Spleen (tissue), 11 donors: ENCODE measurements at regions not wholly inside any gene's neighbourhood (a gene's known extent, or its start where the extent isn't known, plus 50 kb on each side); places are given as distances from the start of the nearest gene placed in this dataset.
"Not testable (repeated sequence)": the region's sequence is repeated elsewhere in the genome, so short reads cannot be mapped to it uniquely, and the experiment has no call there.

Experiments used
- DNase-seq: peaks from one replicate; pipeline ENCODE4 v3.0.0-alpha.2; 2020
- H3K27ac ChIP-seq, 8 donors: fragments of 200-600 bp; sonication (generic) in 7 of 8; 1 replicate in 4 of 8; 2 replicates in 4 of 8; pipeline versions ENCODE4 v1.5.0 to v1.8.0; 2016 to 2021; ENCODE audit warnings: inconsistent platforms in 4 of 8, mild to moderate bottlenecking in 4 of 8, moderate library complexity in 1 of 8
- H3K27me3 ChIP-seq, 7 donors: fragments of 200-600 bp; sonication (generic) in 6 of 7; replicated peaks in 1 of 7; 1 replicate in 4 of 7; 2 replicates in 3 of 7; pipeline versions ENCODE4 v1.5.0 to v1.8.0; 2016 to 2021; ENCODE audit warnings: inconsistent platforms in 3 of 7, mild to moderate bottlenecking in 1 of 7
- H3K36me3 ChIP-seq, 6 donors: fragments of 200-600 bp; sonication (generic) in 5 of 6; 1 replicate in 4 of 6; 2 replicates in 2 of 6; pipeline versions ENCODE4 v1.5.0 to v1.8.0; 2016 to 2021; ENCODE audit warnings: inconsistent platforms in 2 of 6
- H3K4me1 ChIP-seq, 6 donors: fragments of 200-600 bp; sonication (generic) in 5 of 6; 1 replicate in 3 of 6; 2 replicates in 3 of 6; pipeline versions ENCODE4 v1.5.0 to v1.8.0; 2016 to 2021; ENCODE audit warnings: inconsistent platforms in 3 of 6
- H3K4me3 ChIP-seq, 8 donors: fragments of 200-600 bp; sonication (generic) in 7 of 8; 1 replicate in 4 of 8; 2 replicates in 4 of 8; pipeline versions ENCODE4 v1.5.0 to v1.8.0; 2016 to 2021; ENCODE audit warnings: inconsistent platforms in 4 of 8, mild to moderate bottlenecking in 4 of 8, moderate library complexity in 2 of 8
- H3K9me3 ChIP-seq, 8 donors: fragments of 200-600 bp; sonication (generic) in 7 of 8; 1 replicate in 4 of 8; 2 replicates in 4 of 8; pipeline versions ENCODE4 v1.5.0 to v1.8.0; 2016 to 2021; ENCODE audit warnings: inconsistent platforms in 4 of 8
- CTCF ChIP-seq, 11 experiments: fragments of 200-600 bp in 7 of 11; fragments of 450-650 bp in 4 of 11; sonication (generic) in 4 of 11; IDR thresholded peaks in 8 of 11; conservative IDR thresholded peaks in 3 of 11; 1 replicate in 7 of 11; 2 replicates in 4 of 11; pipeline versions ENCODE4 v1.4.0 to v1.8.0; 2016 to 2021; ENCODE audit warnings: antibody characterized with exemption in 11 of 11, inconsistent platforms in 4 of 11, mild to moderate bottlenecking in 1 of 11
- POLR2A ChIP-seq, 3 donors: fragments of 450-650 bp; IDR thresholded peaks; one replicate each; pipeline ENCODE4 v1.5.1; 2017; ENCODE audit warnings: antibody characterized with exemption in 3 of 3, mild to moderate bottlenecking in 1 of 3
- POLR2AphosphoS5 ChIP-seq, 3 donors: sonication (generic); formaldehyde crosslinking; IDR thresholded peaks; one replicate each; pipeline ENCODE4 v1.5.1; 2017; ENCODE audit warnings: antibody characterized with exemption in 3 of 3
- WGBS, 5 donors: extraction: QIAGEN DNeasy Blood & Tissue Kit in 3 of 5; methylation state at CpG; one replicate each; pipeline versions ENCODE4 v1.1.5 to v1.1.7; 2013 to 2018; 5-methylcytosine and 5-hydroxymethylcytosine counted together
- intact Hi-C: fragments of 100-400 bp; cut with DNase I; formaldehyde crosslinking; loops from one replicate; pipeline ENCODE4 v1.15.0; 2023; ENCODE audit warnings: low total_unique reads
- donor health status: healthy with polysubstance abuse.
- donor health status: DM: no; HTN: no; CAD: no; lungs with moderate emphysema.
- donor health status: DM: no; HTN: no; CAD: no.
- donor health status: Bipolar disorder and iron deficiency.
- donor health status: healthy.
- donor health status: DM: no; HTN: no; CAD: no.
- donor health status: DM: yes; HTN: yes; CAD: no.

- intact Hi-C loops = no loop called here
- 67 to 85% (median 75%) methylated on average over 6 of the region's 6 CpGs for WGBS, 5 donors
- no peaks in the 10 kb centered on the region for H3K36me3 ChIP-seq
- no peaks in the 10 kb centered on the region for H3K9me3 ChIP-seq
- TF ChIP-seq CTCF (IDR thresholded peaks at IDR 0.05 in 8 of 11, conservative IDR thresholded peaks at IDR 0.05 in 3 of 11) (no peak), POLR2AphosphoS5 (IDR thresholded peaks at IDR 0.05) (no peak), POLR2A (IDR thresholded peaks at IDR 0.05) (no peak)
- no peaks in the 10 kb centered on the region for H3K27me3 ChIP-seq
- DNase-seq = no peak
- no peaks in the 10 kb centered on the region for H3K4me1 ChIP-seq
- no peak overlapping the region for H3K4me3 ChIP-seq
- no peak overlapping the region for H3K27ac ChIP-seq
Measured at GRCh38 chr10:28891058-28891713, 213.9 kb downstream of the BAMBI start.

- H3K4me3 ChIP-seq = no peak overlapping the region
- no peaks in the 10 kb centered on the region for H3K9me3 ChIP-seq
- intact Hi-C loops = no loop called here
- no peaks in the 10 kb centered on the region for H3K27me3 ChIP-seq
- TF ChIP-seq POLR2A (IDR thresholded peaks at IDR 0.05) (no peak), POLR2AphosphoS5 (IDR thresholded peaks at IDR 0.05) (no peak), CTCF (IDR thresholded peaks at IDR 0.05 in 8 of 11, conservative IDR thresholded peaks at IDR 0.05 in 3 of 11) (no peak)
- H3K4me1 ChIP-seq = no peaks in the 10 kb centered on the region
- WGBS, 5 donors = 76 to 92% (median 87%) methylated on average over 9 of the region's 9 CpGs
- no peak for DNase-seq
- no peak overlapping the region for H3K27ac ChIP-seq
- H3K36me3 ChIP-seq = no peaks in the 10 kb centered on the region
Measured at GRCh38 chr10:28892818-28893547, 215.7 kb downstream of the BAMBI start.

- TF ChIP-seq POLR2A (IDR thresholded peaks at IDR 0.05) = no peak
- TF ChIP-seq CTCF (IDR thresholded peaks at IDR 0.05 in 8 of 11, conservative IDR thresholded peaks at IDR 0.05 in 3 of 11) = no peak
- TF ChIP-seq POLR2AphosphoS5 (IDR thresholded peaks at IDR 0.05) = no peak
- no peaks in the 10 kb centered on the region for H3K9me3 ChIP-seq
- WGBS, 5 donors = 82 to 95% (median 90%) methylated on average over 5 of the region's 5 CpGs
- H3K27ac ChIP-seq = no peak overlapping the region
- DNase-seq = no peak
- no peak overlapping the region for H3K4me3 ChIP-seq
- no peaks in the 10 kb centered on the region for H3K36me3 ChIP-seq
- H3K4me1 ChIP-seq = no peaks in the 10 kb centered on the region
- intact Hi-C loops = no loop called here
- H3K27me3 ChIP-seq = no peaks in the 10 kb centered on the region
Measured at GRCh38 chr10:28894146-28894545, 216.8 kb downstream of the BAMBI start.

GRCh38 chr10:28895671-28896070 lies 218.3 kb downstream of the BAMBI start:
- H3K4me1 ChIP-seq, H3K27ac ChIP-seq, H3K36me3 ChIP-seq, intact Hi-C loops, H3K4me3 ChIP-seq, H3K27me3 ChIP-seq, H3K9me3 ChIP-seq, DNase-seq: not testable (repeated sequence)
- WGBS, 5 donors = 87 to 91% (median 90%) methylated on average over 15 of the region's 15 CpGs

GRCh38 chr10:28896791-28897409 lies 219.6 kb downstream of the BAMBI start:
- H3K9me3 ChIP-seq, H3K4me3 ChIP-seq, intact Hi-C loops, DNase-seq, H3K4me1 ChIP-seq, H3K27me3 ChIP-seq, H3K27ac ChIP-seq, H3K36me3 ChIP-seq: not testable (repeated sequence)
- 94 to 98% (median 96%) methylated on average over 28 to 44 of the region's 44 CpGs for WGBS, 5 donors
